ENCODE measurements at regions not wholly inside any gene's neighbourhood (a gene's known extent, or its start where the extent isn't known, plus 50 kb on each side); places are given as distances from the start of the nearest gene placed in this dataset.

DNA sequence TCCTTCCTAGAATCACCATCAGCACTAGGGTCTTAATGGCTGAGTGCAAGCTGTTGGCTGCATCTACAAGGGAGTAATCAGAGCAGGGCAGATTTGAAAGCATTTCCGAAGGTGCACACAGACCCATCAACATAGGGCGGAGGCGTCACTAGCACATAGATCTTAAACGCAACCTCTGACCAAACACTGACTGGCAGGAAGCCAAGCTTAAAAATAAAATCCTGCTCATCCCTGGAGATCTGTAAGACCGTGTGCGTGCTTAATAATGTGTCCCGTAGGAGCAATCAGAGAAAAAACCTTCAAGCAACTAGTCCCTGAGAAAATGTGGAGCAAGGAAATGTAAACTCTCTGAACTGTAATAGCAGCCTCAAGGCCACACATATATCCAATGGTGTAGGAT is 470.5 kb downstream of the ETS1 start:
- Histone ChIP-seq H4K5ac (ENCODE audit: low read depth, low read length) (no peak overlapping the region), H3K27ac (ENCODE audit: insufficient read depth, low read length) (no peak overlapping the region), H3K9me1 (ENCODE audit: insufficient read depth, low read length) (no peaks in the 10 kb centered on the region), H2BK15ac (ENCODE audit: low read depth, low read length) (no peak overlapping the region), H3K9ac (ENCODE audit: low read depth, low read length) (no peak overlapping the region), H3K4me3 (ENCODE audit: insufficient read depth, low read depth, low read length) (no peak overlapping the region), H3K27me3 (ENCODE audit: control insufficient read depth, insufficient read depth, low read length) (peaks cover 8% of the 10 kb centered on the region), H3K18ac (ENCODE audit: low read depth, low read length) (no peak overlapping the region), H2BK5ac (ENCODE audit: low read depth, low read length, poor library complexity, severe bottlenecking) (no peak overlapping the region), H2AFZ (replicated peaks; ENCODE audit: low read length, poor library complexity) (no peak overlapping the region), H3K14ac (replicated peaks; ENCODE audit: low read depth, low read length) (no peak overlapping the region), H2BK120ac (ENCODE audit: low read depth, low read length) (no peak overlapping the region), H3K9me3 (ENCODE audit: control insufficient read depth, insufficient read depth, low read length) (no peaks in the 10 kb centered on the region), H3K79me1 (ENCODE audit: low read depth in 1 of 2, low read length in 2 of 2) (no peaks in the 10 kb centered on the region), H3K36me3 (ENCODE audit: control insufficient read depth, insufficient read depth, low read length) (no peaks in the 10 kb centered on the region), H3K56ac (ENCODE audit: extremely low read depth, insufficient read depth, low read length) (no peak overlapping the region), H2AK9ac (replicated peaks; ENCODE audit: low read depth, low read length, poor library complexity) (no peak overlapping the region), H2AK5ac (ENCODE audit: low read depth, low read length) (no peak overlapping the region), H4K8ac (ENCODE audit: low read depth in 2 of 2, low read length in 2 of 2) (no peak overlapping the region), H4K20me1 (ENCODE audit: insufficient read depth, low read length) (no peaks in the 10 kb centered on the region), H3K4ac (ENCODE audit: low read depth, low read length) (no peak overlapping the region), H3K4me2 (ENCODE audit: low read depth, low read length) (0 out of 2 replicates have a peak overlapping the region, but pooled peaks have one; percentile 4), H3K23ac (ENCODE audit: low read depth, low read length) (no peak overlapping the region), H3K4me1 (ENCODE audit: control insufficient read depth, insufficient read depth, low read length) (no peaks in the 10 kb centered on the region), H2BK20ac (ENCODE audit: low read depth, low read length) (no peak overlapping the region), H4K91ac (ENCODE audit: insufficient read depth, low read depth, low read length) (no peak overlapping the region)
- WGBS, 2 experiments (ENCODE audit: extremely low coverage in 2 of 2, insufficient read length in 1 of 2) = 0% methylated on average over 1 of the region's 7 CpGs; no CpG with 5 or more reads in 1 of the 2 experiments
- TF ChIP-seq RFX5 (IDR thresholded peaks at IDR 0.05; ENCODE audit: low read depth, low read length) (no peak), RCOR1 (IDR thresholded peaks at IDR 0.05; ENCODE audit: insufficient replicate concordance, low read length) (no peak), NFE2L2 (IDR thresholded peaks at IDR 0.05; ENCODE audit: low read depth, low read length) (no peak), MAFK (IDR thresholded peaks at IDR 0.05; ENCODE audit: low read depth, low read length) (no peak), POLR2A (IDR thresholded peaks at IDR 0.05; ENCODE audit: low read depth, low read length) (no peak), MAZ (IDR thresholded peaks at IDR 0.05; ENCODE audit: borderline replicate concordance, low read depth, low read length) (no peak), FOS (IDR thresholded peaks at IDR 0.05; ENCODE audit: low read depth, low read length) (no peak), MXI1 (IDR thresholded peaks at IDR 0.05; ENCODE audit: borderline replicate concordance, low read depth, low read length) (no peak), CHD1 (IDR thresholded peaks at IDR 0.05; ENCODE audit: low read depth, low read length) (no peak), CTCF (conservative IDR thresholded peaks at IDR 0.05; ENCODE audit: low read depth, low read length) (no peak), CEBPB (IDR thresholded peaks at IDR 0.05; ENCODE audit: low read depth, low read length) (no peak), BHLHE40 (IDR thresholded peaks at IDR 0.05; ENCODE audit: low read depth, low read length) (no peak), RAD21 (IDR thresholded peaks at IDR 0.05; ENCODE audit: low read length) (no peak), SMC3 (IDR thresholded peaks at IDR 0.05; ENCODE audit: low read depth, low read length) (no peak), USF2 (IDR thresholded peaks at IDR 0.05; ENCODE audit: low read depth, low read length) (no peak)
- CTCF ChIA-PET = no interaction called here
- in situ Hi-C loops (cut with MboI; ENCODE audit: low sequenced_read_pairs) (no loop called here), intact Hi-C loops (cut with micrococcal nuclease) (no loop called here), dilution Hi-C loops (cut with HindIII; ENCODE audit: low sequenced_read_pairs, unreplicated experiment) (no loop called here)
- no peak for DNase-seq
- no TSS peak for BruUV-seq (replicated peaks)
- POLR2A ChIA-PET (ENCODE audit: unreplicated experiment) = no interaction called here
- ATAC-seq (ENCODE audit: low read depth) = no peak
